HEK293 (cell line): ENCODE measurements at regions not wholly inside any gene's neighbourhood (a gene's known extent, or its start where the extent isn't known, plus 50 kb on each side); places are given as distances from the start of the nearest gene placed in this dataset.

Experiments used
- CTCF ChIA-PET: fragments of 350-600 bp; formaldehyde crosslinking; extraction: SDS; loops from one replicate; lab custom pipeline; 2021; ENCODE audit warnings: antibody characterized with exemption; lab: Yijun Ruan, JAX
- POLR2A ChIA-PET: fragments of 300-600 bp; formaldehyde crosslinking; extraction: SDS; loops from one replicate; lab custom pipeline; 2020; ENCODE audit warnings: antibody characterized with exemption, inconsistent platforms; lab: Yijun Ruan, JAX
- H3K27ac ChIP-seq: fragments of 200-500 bp; sonication (Bioruptor generic); 2 replicates; pipeline ENCODE4 v1.5.1; 2014; ENCODE audit warnings: low read depth, low read length, control low read depth, inconsistent platforms; ENCODE audit errors: extremely low read depth
- H3K36me3 ChIP-seq, 2 experiments: fragments of 200-500 bp in 1 of 2; sonication (Bioruptor generic) in 1 of 2; 1 replicate in 1 of 2; 2 replicates in 1 of 2; pipeline ENCODE4 v1.5.1; 2014 to 2017; ENCODE audit warnings: inconsistent platforms in 2 of 2, low read length in 2 of 2; ENCODE audit not compliant: control insufficient read depth in 2 of 2, insufficient read depth in 1 of 2
- H3K4me1 ChIP-seq: fragments of 200-500 bp; sonication (Bioruptor generic); 2 replicates; pipeline ENCODE4 v1.5.1; 2014; ENCODE audit warnings: mild to moderate bottlenecking, low read length, inconsistent platforms; ENCODE audit not compliant: control insufficient read depth, insufficient read depth
- H3K4me3 ChIP-seq: 2 replicates; pipeline ENCODE4 v1.5.1; 2011; ENCODE audit warnings: low read depth, mild to moderate bottlenecking, control low read depth, low read length, moderate library complexity
- H3K9me3 ChIP-seq: fragments of 200-500 bp; sonication (Bioruptor generic); 2 replicates; pipeline ENCODE4 v1.5.1; 2014; ENCODE audit warnings: low read depth, low read length, inconsistent platforms; ENCODE audit not compliant: control insufficient read depth, insufficient read depth
- KLF10 ChIP-seq: fragments of 450-650 bp; IDR thresholded peaks from 2 replicates; pipeline ENCODE4 v1.5.1; 2018; ENCODE audit warnings: missing biosample characterization, mild to moderate bottlenecking, missing genetic modification characterization
- KLF8 ChIP-seq: fragments of 450-650 bp; formaldehyde crosslinking; IDR thresholded peaks from 2 replicates; pipeline ENCODE4 v1.5.1; 2016; ENCODE audit warnings: missing biosample characterization, missing genetic modification characterization
- MYNN ChIP-seq: fragments of 450-650 bp; formaldehyde crosslinking; IDR thresholded peaks from 2 replicates; pipeline ENCODE4 v1.5.1; 2016; ENCODE audit warnings: missing biosample characterization, missing genetic modification characterization, borderline replicate concordance
- SETDB1 ChIP-seq: IDR thresholded peaks from one replicate; pipeline ENCODE4 v1.6.1; 2017; ENCODE audit warnings: mild to moderate bottlenecking, low read length, moderate library complexity, mixed read lengths; ENCODE audit not compliant: insufficient read length
- SP7 ChIP-seq: fragments of 450-650 bp; formaldehyde crosslinking; IDR thresholded peaks from 2 replicates; pipeline ENCODE4 v1.5.1; 2016; ENCODE audit warnings: missing biosample characterization, missing genetic modification characterization
- ZBTB1 ChIP-seq: fragments of 450-650 bp; formaldehyde crosslinking; IDR thresholded peaks from 2 replicates; pipeline ENCODE4 v1.5.1; 2016; ENCODE audit warnings: missing biosample characterization, missing genetic modification characterization
- ZFP41 ChIP-seq: fragments of 450-650 bp; formaldehyde crosslinking; IDR thresholded peaks from 2 replicates; pipeline ENCODE4 v1.5.1; 2016; ENCODE audit warnings: missing biosample characterization, missing genetic modification characterization, borderline replicate concordance
- ZNF114 ChIP-seq: fragments of 450-650 bp; formaldehyde crosslinking; IDR thresholded peaks from 2 replicates; pipeline ENCODE4 v1.5.0; 2017; ENCODE audit warnings: missing biosample characterization, missing genetic modification characterization
- ZNF175 ChIP-seq: fragments of 450-650 bp; formaldehyde crosslinking; IDR thresholded peaks from 2 replicates; pipeline ENCODE4 v1.5.1; 2016; ENCODE audit warnings: missing biosample characterization, missing genetic modification characterization
- ZNF223 ChIP-seq: fragments of 450-650 bp; formaldehyde crosslinking; IDR thresholded peaks from 2 replicates; pipeline ENCODE4 v1.5.1; 2016; ENCODE audit warnings: missing biosample characterization, missing genetic modification characterization
- ZNF335 ChIP-seq: fragments of 450-650 bp; formaldehyde crosslinking; conservative IDR thresholded peaks from 2 replicates; pipeline ENCODE4 v1.5.1; 2016; ENCODE audit warnings: missing biosample characterization, missing genetic modification characterization
- ZNF398 ChIP-seq: fragments of 450-650 bp; formaldehyde crosslinking; IDR thresholded peaks from 2 replicates; pipeline ENCODE4 v1.5.1; 2017; ENCODE audit warnings: missing biosample characterization, missing genetic modification characterization
- ZNF585B ChIP-seq: fragments of 450-650 bp; formaldehyde crosslinking; IDR thresholded peaks from 2 replicates; pipeline ENCODE4 v1.5.1; 2016; ENCODE audit warnings: missing biosample characterization, missing genetic modification characterization
- TF ChIP-seq, protein P1 (sequence below): fragments of 450-650 bp; formaldehyde crosslinking; optimal IDR thresholded peaks from 2 replicates; pipeline ENCODE3; 2016; ENCODE audit warnings: missing biosample characterization, mild to moderate bottlenecking, missing genetic modification characterization
- TF ChIP-seq, protein P2 (sequence below): fragments of 450-650 bp; formaldehyde crosslinking; IDR thresholded peaks from 2 replicates; pipeline ENCODE4 v1.5.0; 2017; ENCODE audit warnings: missing biosample characterization, missing genetic modification characterization, borderline replicate concordance

DNA sequence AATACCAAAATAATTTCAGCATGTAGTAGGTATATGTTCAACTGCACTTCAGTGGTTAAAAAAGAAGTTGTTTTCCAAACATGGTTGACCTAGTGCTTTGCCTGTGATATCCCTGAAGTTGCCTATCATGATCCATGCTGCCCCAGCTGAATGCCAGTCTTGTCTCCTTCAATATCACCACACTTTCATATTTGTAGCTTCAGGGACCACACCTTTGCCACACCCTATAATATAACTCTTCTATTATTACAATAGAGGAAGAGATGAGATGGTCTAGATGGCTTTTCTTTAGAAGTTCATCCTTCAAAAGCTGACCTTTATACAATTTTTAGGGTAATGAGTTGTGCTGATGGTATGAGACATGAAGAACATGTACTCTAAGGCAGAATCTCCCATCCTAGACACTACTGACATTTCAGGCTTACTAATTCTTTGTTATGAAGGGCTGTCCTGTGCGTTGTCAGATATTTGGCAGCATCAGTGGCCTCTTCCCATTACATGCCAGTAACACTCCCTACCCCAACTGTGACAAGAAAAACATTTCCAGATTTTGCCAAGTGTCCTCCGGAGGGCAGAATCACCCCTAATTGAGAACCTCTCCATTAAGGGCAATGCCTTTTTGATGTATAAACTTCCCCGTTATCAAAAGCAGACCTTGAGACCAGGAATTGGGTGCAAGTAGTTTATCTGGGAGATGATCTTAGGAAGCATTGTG is 76.2 kb upstream of the PLCL2 start:
- TF ChIP-seq MYNN (tag by site-specific recombination) (no peak), KLF10 (tag by site-specific recombination) (no peak), ZNF335 (no peak), ZNF114 (tag by site-specific recombination) (no peak)
- H3K27ac ChIP-seq: no peak overlapping the region
- H3K4me1 ChIP-seq: no peaks in the 10 kb centered on the region
- H3K36me3 ChIP-seq: no peaks in the 10 kb centered on the region
- CTCF ChIA-PET: no interaction called here
- H3K4me3 ChIP-seq: no peak overlapping the region
- no peaks in the 10 kb centered on the region for H3K9me3 ChIP-seq
- POLR2A ChIA-PET: no interaction called here

GRCh38 chr3:16809482-16809881 is 75.3 kb upstream of the PLCL2 start:
- Histone ChIP-seq H3K27ac (no peak overlapping the region), H3K4me1 (no peaks in the 10 kb centered on the region), H3K9me3 (no peaks in the 10 kb centered on the region), H3K36me3 (no peaks in the 10 kb centered on the region), H3K4me3 (no peak overlapping the region)
- CTCF ChIA-PET: no interaction called here
- TF ChIP-seq KLF8 (tag by site-specific recombination) (no peak), SP7 (tag by site-specific recombination) (no peak), ZFP41 (tag by site-specific recombination) (no peak), ZNF223 (tag by site-specific recombination) (no peak), ZBTB1 (tag by site-specific recombination) (no peak), ZNF585B (tag by site-specific recombination) (no peak)
- TF ChIP-seq, protein P1, sequence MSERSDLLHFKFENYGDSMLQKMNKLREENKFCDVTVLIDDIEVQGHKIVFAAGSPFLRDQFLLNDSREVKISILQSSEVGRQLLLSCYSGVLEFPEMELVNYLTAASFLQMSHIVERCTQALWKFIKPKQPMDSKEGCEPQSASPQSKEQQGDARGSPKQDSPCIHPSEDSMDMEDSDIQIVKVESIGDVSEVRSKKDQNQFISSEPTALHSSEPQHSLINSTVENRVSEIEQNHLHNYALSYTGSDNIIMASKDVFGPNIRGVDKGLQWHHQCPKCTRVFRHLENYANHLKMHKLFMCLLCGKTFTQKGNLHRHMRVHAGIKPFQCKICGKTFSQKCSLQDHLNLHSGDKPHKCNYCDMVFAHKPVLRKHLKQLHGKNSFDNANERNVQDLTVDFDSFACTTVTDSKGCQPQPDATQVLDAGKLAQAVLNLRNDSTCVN (tag by site-specific recombination): no peak
- TF ChIP-seq, protein P2, sequence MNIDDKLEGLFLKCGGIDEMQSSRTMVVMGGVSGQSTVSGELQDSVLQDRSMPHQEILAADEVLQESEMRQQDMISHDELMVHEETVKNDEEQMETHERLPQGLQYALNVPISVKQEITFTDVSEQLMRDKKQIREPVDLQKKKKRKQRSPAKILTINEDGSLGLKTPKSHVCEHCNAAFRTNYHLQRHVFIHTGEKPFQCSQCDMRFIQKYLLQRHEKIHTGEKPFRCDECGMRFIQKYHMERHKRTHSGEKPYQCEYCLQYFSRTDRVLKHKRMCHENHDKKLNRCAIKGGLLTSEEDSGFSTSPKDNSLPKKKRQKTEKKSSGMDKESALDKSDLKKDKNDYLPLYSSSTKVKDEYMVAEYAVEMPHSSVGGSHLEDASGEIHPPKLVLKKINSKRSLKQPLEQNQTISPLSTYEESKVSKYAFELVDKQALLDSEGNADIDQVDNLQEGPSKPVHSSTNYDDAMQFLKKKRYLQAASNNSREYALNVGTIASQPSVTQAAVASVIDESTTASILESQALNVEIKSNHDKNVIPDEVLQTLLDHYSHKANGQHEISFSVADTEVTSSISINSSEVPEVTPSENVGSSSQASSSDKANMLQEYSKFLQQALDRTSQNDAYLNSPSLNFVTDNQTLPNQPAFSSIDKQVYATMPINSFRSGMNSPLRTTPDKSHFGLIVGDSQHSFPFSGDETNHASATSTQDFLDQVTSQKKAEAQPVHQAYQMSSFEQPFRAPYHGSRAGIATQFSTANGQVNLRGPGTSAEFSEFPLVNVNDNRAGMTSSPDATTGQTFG: no peak
- POLR2A ChIA-PET: no interaction called here

DNA sequence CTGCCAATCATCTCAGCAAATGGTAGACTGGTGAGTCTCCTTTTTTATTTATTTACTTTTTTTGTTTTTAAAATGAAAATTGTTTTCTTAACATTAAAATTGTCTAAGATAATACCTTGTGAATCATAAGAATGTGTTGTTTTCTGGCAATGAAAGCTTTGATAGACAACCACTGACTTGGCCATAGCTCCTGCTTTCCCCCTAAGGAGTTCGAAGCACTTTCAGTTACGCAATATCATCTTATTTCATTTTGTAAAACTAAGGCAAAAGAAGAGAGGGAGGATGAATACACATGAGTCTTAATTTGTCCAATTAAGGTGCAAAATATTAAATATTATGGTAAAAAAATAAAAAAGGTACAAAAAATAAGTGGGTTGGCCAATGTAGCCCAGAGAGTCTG is 74.8 kb upstream of the PLCL2 start:
- TF ChIP-seq ZNF175 (tag by site-specific recombination) (no peak), ZNF398 (tag by site-specific recombination) (no peak), SETDB1 (no peak)
- no peak overlapping the region for H3K4me3 ChIP-seq
- H3K27ac ChIP-seq: no peak overlapping the region
- no peaks in the 10 kb centered on the region for H3K4me1 ChIP-seq
- H3K36me3 ChIP-seq: no peaks in the 10 kb centered on the region
- CTCF ChIA-PET: interaction anchor here (1.2 kb wide), 1 partner anchor 19 kb away, joined by 3 read pairs; no protein-coding TSS in a partner anchor
- H3K9me3 ChIP-seq: no peaks in the 10 kb centered on the region
- POLR2A ChIA-PET: no interaction called here
